HCT116 (cell line): ENCODE measurements at regions not wholly inside any gene's neighbourhood (a gene's known extent, or its start where the extent isn't known, plus 50 kb on each side); places are given as distances from the start of the nearest gene placed in this dataset.

Source experiments
- CTCF ChIP-seq, 3 experiments: fragments of 200-600 bp in 1 of 3; sonication (generic) in 1 of 3; IDR thresholded peaks in 2 of 3; conservative IDR thresholded peaks in 1 of 3; 2 replicates each; pipeline ENCODE4 v1.5.1; 2012 to 2017; ENCODE audit warnings: low read depth in 2 of 3, low read length in 2 of 3, antibody characterized with exemption in 1 of 3, borderline replicate concordance in 1 of 3, control low read depth in 1 of 3, mild to moderate bottlenecking in 1 of 3, mixed read lengths in 1 of 3, mixed run types in 1 of 3, moderate library complexity in 1 of 3; ENCODE audit not compliant: insufficient read depth in 1 of 3
- JUND ChIP-seq: IDR thresholded peaks from 2 replicates; pipeline ENCODE4 v1.6.1; 2012
- ZFX ChIP-seq: fragments of 450-650 bp; IDR thresholded peaks from 2 replicates; pipeline ENCODE4 v1.6.1; 2017

- TF ChIP-seq CTCF (IDR thresholded peaks at IDR 0.05 in 2 of 3, conservative IDR thresholded peaks at IDR 0.05 in 1 of 3; ENCODE audit: borderline replicate concordance in 1 of 3, insufficient read depth in 1 of 3, low read depth in 2 of 3, low read length in 2 of 3) (no peak), ZFX (no peak), JUND (no peak)
Measured at GRCh38 chr14:106199097-106199496, 672.7 kb downstream of the TMEM121 start.
